Prostate gland (tissue), 2 donors: ENCODE measurements at regions not wholly inside any gene's neighbourhood (a gene's known extent, or its start where the extent isn't known, plus 50 kb on each side); places are given as distances from the start of the nearest gene placed in this dataset.

Experiments used
- CTCF ChIP-seq, 4 experiments: fragments of 200-600 bp in 2 of 4; fragments of 450-650 bp in 2 of 4; sonication (generic) in 2 of 4; IDR thresholded peaks; 1 replicate in 3 of 4; 2 replicates in 1 of 4; pipeline ENCODE4 v1.5.1; 2016 to 2019; ENCODE audit warnings: antibody characterized with exemption in 4 of 4, mild to moderate bottlenecking in 2 of 4, moderate library complexity in 2 of 4
- POLR2A ChIP-seq: fragments of 450-650 bp; IDR thresholded peaks from one replicate; pipeline ENCODE4 v1.6.1; 2016; ENCODE audit warnings: antibody characterized with exemption, mild to moderate bottlenecking
- POLR2AphosphoS5 ChIP-seq: sonication (generic); formaldehyde crosslinking; IDR thresholded peaks from one replicate; pipeline ENCODE4 v1.6.1; 2017; ENCODE audit warnings: antibody characterized with exemption

- TF ChIP-seq CTCF (IDR thresholded peaks at IDR 0.05) (no peak), POLR2A (no peak), POLR2AphosphoS5 (no peak)
Measured at GRCh38 chr16:51753467-51754127, 602.5 kb upstream of the SALL1 start.
